ENCODE measurements at regions not wholly inside any gene's neighbourhood (a gene's known extent, or its start where the extent isn't known, plus 50 kb on each side); places are given as distances from the start of the nearest gene placed in this dataset.
A peak's percentile ranks its signal among the peaks of the same experiment; 100 is the strongest.

DNA sequence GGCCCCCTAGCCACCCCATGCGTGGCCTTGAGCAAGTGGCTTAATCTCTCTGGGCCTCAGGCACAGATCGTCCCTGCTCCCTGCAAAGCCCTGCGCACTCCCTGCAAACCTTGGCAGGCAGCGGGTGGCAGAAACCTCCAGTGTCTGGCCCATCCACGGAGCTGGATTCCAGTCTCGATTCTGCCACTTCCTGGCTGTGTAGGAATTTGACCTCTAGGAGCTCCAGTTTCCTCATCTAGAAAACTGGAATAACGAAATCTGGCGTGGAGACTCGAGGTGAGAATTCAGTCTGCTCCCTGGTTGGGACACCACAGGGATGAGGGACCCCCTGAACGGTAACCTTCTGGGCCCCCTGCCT is 186.9 kb downstream of the MN1 start:
- Histone ChIP-seq H3K9me1 (ENCODE audit: control insufficient read depth, extremely low read depth, insufficient read depth, low read length) (no peaks in the 10 kb centered on the region), H3K36me3 (ENCODE audit: control insufficient read depth in 2 of 2, extremely low read depth in 1 of 2, insufficient read depth in 2 of 2, low read length in 2 of 2) (no peaks in the 10 kb centered on the region), H2AFZ (ENCODE audit: control insufficient read depth, low read length) (no peak overlapping the region), H3K4me2 (ENCODE audit: control insufficient read depth, extremely low read depth, insufficient read depth, low read depth, low read length) (peak overlapping the region; percentile 42), H3K27ac (ENCODE audit: control insufficient read depth, insufficient read depth, low read length) (no peak overlapping the region), H3K79me2 (ENCODE audit: control insufficient read depth, insufficient read depth, low read length) (no peaks in the 10 kb centered on the region), H3K9ac (ENCODE audit: control insufficient read depth, extremely low read depth, insufficient read depth, low read length) (no peak overlapping the region), H3K4me1 (ENCODE audit: control insufficient read depth, extremely low read depth, insufficient read depth, low read length) (no peaks in the 10 kb centered on the region), H3K27me3 (ENCODE audit: control insufficient read depth, extremely low read depth, insufficient read depth, low read length) (peaks cover 10% of the 10 kb centered on the region), H3K9me3 (ENCODE audit: control insufficient read depth, low read depth, low read length) (no peaks in the 10 kb centered on the region), H3K4me3 (ENCODE audit: control insufficient read depth in 2 of 3, extremely low read depth in 1 of 3, insufficient read depth in 2 of 3, low read depth in 1 of 3, low read length in 3 of 3) (no peak overlapping the region), H4K20me1 (ENCODE audit: control insufficient read depth, extremely low read depth, insufficient read depth, low read length) (no peaks in the 10 kb centered on the region)
- DNase-seq (ENCODE audit: low read depth, low spot score) (no peak), FAIRE-seq (no peak)
- TF ChIP-seq, protein P1, sequence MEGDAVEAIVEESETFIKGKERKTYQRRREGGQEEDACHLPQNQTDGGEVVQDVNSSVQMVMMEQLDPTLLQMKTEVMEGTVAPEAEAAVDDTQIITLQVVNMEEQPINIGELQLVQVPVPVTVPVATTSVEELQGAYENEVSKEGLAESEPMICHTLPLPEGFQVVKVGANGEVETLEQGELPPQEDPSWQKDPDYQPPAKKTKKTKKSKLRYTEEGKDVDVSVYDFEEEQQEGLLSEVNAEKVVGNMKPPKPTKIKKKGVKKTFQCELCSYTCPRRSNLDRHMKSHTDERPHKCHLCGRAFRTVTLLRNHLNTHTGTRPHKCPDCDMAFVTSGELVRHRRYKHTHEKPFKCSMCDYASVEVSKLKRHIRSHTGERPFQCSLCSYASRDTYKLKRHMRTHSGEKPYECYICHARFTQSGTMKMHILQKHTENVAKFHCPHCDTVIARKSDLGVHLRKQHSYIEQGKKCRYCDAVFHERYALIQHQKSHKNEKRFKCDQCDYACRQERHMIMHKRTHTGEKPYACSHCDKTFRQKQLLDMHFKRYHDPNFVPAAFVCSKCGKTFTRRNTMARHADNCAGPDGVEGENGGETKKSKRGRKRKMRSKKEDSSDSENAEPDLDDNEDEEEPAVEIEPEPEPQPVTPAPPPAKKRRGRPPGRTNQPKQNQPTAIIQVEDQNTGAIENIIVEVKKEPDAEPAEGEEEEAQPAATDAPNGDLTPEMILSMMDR (optimal IDR thresholded peaks at IDR 0.05 in 1 of 3, IDR thresholded peaks at IDR 0.05 in 1 of 3, conservative IDR thresholded peaks at IDR 0.05 in 1 of 3; ENCODE audit: extremely low read depth in 1 of 3, insufficient read depth in 2 of 3, low read length in 3 of 3): no peak
- TF ChIP-seq EZH2 (IDR thresholded peaks at IDR 0.05; ENCODE audit: low read length): no peak
- dilution Hi-C loops (cut with MboI; ENCODE audit: extremely low pct_ligation_motif_present, low sequenced_read_pairs): no loop called here

DNA sequence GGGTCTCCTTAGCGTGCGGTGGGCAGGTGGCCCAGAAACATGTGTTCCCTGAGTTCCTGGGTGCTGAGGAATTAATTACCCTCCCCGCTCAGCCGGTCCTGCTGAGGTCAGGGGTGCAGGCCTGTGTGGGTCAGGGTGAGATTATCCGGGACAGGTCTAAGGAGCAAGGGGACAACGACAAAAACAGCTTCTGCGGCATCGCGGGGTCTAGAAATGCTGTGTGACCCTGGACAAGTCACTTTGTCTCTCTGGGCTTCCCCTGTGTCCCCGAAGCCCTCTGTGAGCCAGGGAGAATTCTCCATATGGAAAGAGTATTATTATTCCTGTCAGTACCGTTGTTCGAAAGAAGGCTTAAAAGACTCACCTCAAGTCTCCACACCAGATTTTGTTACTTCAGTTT is 186.1 kb downstream of the MN1 start:
- Histone ChIP-seq H3K9me1 (ENCODE audit: control insufficient read depth, extremely low read depth, insufficient read depth, low read length) (no peaks in the 10 kb centered on the region), H3K79me2 (ENCODE audit: control insufficient read depth, insufficient read depth, low read length) (no peaks in the 10 kb centered on the region), H3K27ac (ENCODE audit: control insufficient read depth, insufficient read depth, low read length) (no peak overlapping the region), H3K4me2 (ENCODE audit: control insufficient read depth, extremely low read depth, insufficient read depth, low read depth, low read length) (no peak overlapping the region), H4K20me1 (ENCODE audit: control insufficient read depth, extremely low read depth, insufficient read depth, low read length) (no peaks in the 10 kb centered on the region), H3K4me3 (ENCODE audit: control insufficient read depth in 2 of 3, extremely low read depth in 1 of 3, insufficient read depth in 2 of 3, low read depth in 1 of 3, low read length in 3 of 3) (no peak overlapping the region), H2AFZ (ENCODE audit: control insufficient read depth, low read length) (no peak overlapping the region), H3K4me1 (ENCODE audit: control insufficient read depth, extremely low read depth, insufficient read depth, low read length) (peaks cover under 1% of the 10 kb centered on the region), H3K36me3 (ENCODE audit: control insufficient read depth in 2 of 2, extremely low read depth in 1 of 2, insufficient read depth in 2 of 2, low read length in 2 of 2) (no peaks in the 10 kb centered on the region), H3K9ac (ENCODE audit: control insufficient read depth, extremely low read depth, insufficient read depth, low read length) (no peak overlapping the region), H3K9me3 (ENCODE audit: control insufficient read depth, low read depth, low read length) (no peaks in the 10 kb centered on the region), H3K27me3 (ENCODE audit: control insufficient read depth, extremely low read depth, insufficient read depth, low read length) (peaks cover 10% of the 10 kb centered on the region)
- FAIRE-seq: no peak
- dilution Hi-C loops (cut with MboI; ENCODE audit: extremely low pct_ligation_motif_present, low sequenced_read_pairs): no loop called here
- TF ChIP-seq EZH2 (IDR thresholded peaks at IDR 0.05; ENCODE audit: low read length): no peak
- TF ChIP-seq, protein P1 (optimal IDR thresholded peaks at IDR 0.05 in 1 of 3, IDR thresholded peaks at IDR 0.05 in 1 of 3, conservative IDR thresholded peaks at IDR 0.05 in 1 of 3; ENCODE audit: extremely low read depth in 1 of 3, insufficient read depth in 2 of 3, low read length in 3 of 3): no peak
- DNase-seq (ENCODE audit: low read depth, low spot score): no peak

Data from keratinocyte (primary cell).